Retinal pigment epithelial cell (primary cell): ENCODE measurements at regions not wholly inside any gene's neighbourhood (a gene's known extent, or its start where the extent isn't known, plus 50 kb on each side); places are given as distances from the start of the nearest gene placed in this dataset.
"Not testable (repeated sequence)": the region's sequence is repeated elsewhere in the genome, so short reads cannot be mapped to it uniquely, and the experiment has no call there.

Experiments used
- DNase-seq: peaks from one replicate; pipeline ENCODE4 v3.0.0-alpha.2; 2010; ENCODE audit warnings: low read depth
- H3K4me3 ChIP-seq: 2 replicates; pipeline ENCODE4 v1.5.1; 2011; ENCODE audit warnings: mild to moderate bottlenecking, low read length, control low read depth, moderate library complexity

GRCh38 chr1:206356310-206356709, 114.0 kb upstream of the IKBKE start:
- H3K4me3 ChIP-seq: not testable (repeated sequence)
- DNase-seq: peak; percentile 16

GRCh38 chr1:206357962-206358361, 112.3 kb upstream of the IKBKE start:
- DNase-seq, H3K4me3 ChIP-seq: not testable (repeated sequence)

- not testable (repeated sequence) for DNase-seq, H3K4me3 ChIP-seq
Observed at GRCh38 chr1:206358771-206359170, 111.5 kb upstream of the IKBKE start.

- not testable (repeated sequence) for H3K4me3 ChIP-seq, DNase-seq
Observed at GRCh38 chr1:206359377-206359776, 110.9 kb upstream of the IKBKE start.

GRCh38 chr1:206361978-206362543, 108.2 kb upstream of the IKBKE start:
- not testable (repeated sequence) for DNase-seq, H3K4me3 ChIP-seq

GRCh38 chr1:206362994-206363393, 107.3 kb upstream of the IKBKE start:
- DNase-seq, H3K4me3 ChIP-seq: not testable (repeated sequence)

- not testable (repeated sequence) for DNase-seq, H3K4me3 ChIP-seq
Observed at GRCh38 chr1:206365271-206365670, 105.0 kb upstream of the IKBKE start.

- not testable (repeated sequence) for H3K4me3 ChIP-seq, DNase-seq
Observed at GRCh38 chr1:206366131-206366530, 104.1 kb upstream of the IKBKE start.

- DNase-seq, H3K4me3 ChIP-seq: not testable (repeated sequence)
Observed at GRCh38 chr1:206366772-206367171, 103.5 kb upstream of the IKBKE start.

GRCh38 chr1:206367955-206368622, 102.2 kb upstream of the IKBKE start:
- H3K4me3 ChIP-seq, DNase-seq: not testable (repeated sequence)

GRCh38 chr1:206374725-206375124, 95.6 kb upstream of the IKBKE start:
- H3K4me3 ChIP-seq, DNase-seq: not testable (repeated sequence)

- DNase-seq, H3K4me3 ChIP-seq: not testable (repeated sequence)
Observed at GRCh38 chr1:206375552-206375951, 94.7 kb upstream of the IKBKE start.

GRCh38 chr1:206378506-206378905, 91.8 kb upstream of the IKBKE start:
- H3K4me3 ChIP-seq, DNase-seq: not testable (repeated sequence)

GRCh38 chr1:206379245-206379644, 91.0 kb upstream of the IKBKE start:
- not testable (repeated sequence) for H3K4me3 ChIP-seq, DNase-seq

- not testable (repeated sequence) for H3K4me3 ChIP-seq, DNase-seq
Observed at GRCh38 chr1:206380163-206380790, 90.0 kb upstream of the IKBKE start.

GRCh38 chr1:206380791-206381610, 89.3 kb upstream of the IKBKE start:
- DNase-seq: not testable (repeated sequence)

More at GRCh38 chr1:206380791-206381610, 89.3 kb upstream of the IKBKE start:
- H3K4me3 ChIP-seq: not testable (repeated sequence)
